ENCODE measurements at regions not wholly inside any gene's neighbourhood (a gene's known extent, or its start where the extent isn't known, plus 50 kb on each side); places are given as distances from the start of the nearest gene placed in this dataset.

GRCh38 chr12:82144505-82144904, 213.7 kb downstream of the CCDC59 start:
- TF ChIP-seq, protein P1, sequence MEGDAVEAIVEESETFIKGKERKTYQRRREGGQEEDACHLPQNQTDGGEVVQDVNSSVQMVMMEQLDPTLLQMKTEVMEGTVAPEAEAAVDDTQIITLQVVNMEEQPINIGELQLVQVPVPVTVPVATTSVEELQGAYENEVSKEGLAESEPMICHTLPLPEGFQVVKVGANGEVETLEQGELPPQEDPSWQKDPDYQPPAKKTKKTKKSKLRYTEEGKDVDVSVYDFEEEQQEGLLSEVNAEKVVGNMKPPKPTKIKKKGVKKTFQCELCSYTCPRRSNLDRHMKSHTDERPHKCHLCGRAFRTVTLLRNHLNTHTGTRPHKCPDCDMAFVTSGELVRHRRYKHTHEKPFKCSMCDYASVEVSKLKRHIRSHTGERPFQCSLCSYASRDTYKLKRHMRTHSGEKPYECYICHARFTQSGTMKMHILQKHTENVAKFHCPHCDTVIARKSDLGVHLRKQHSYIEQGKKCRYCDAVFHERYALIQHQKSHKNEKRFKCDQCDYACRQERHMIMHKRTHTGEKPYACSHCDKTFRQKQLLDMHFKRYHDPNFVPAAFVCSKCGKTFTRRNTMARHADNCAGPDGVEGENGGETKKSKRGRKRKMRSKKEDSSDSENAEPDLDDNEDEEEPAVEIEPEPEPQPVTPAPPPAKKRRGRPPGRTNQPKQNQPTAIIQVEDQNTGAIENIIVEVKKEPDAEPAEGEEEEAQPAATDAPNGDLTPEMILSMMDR (IDR thresholded peaks at IDR 0.05; ENCODE audit: control extremely low read depth, extremely low read depth, low read depth, missing control alignments) = no peak
- ChIA-PET CTCF (no interaction called here), POLR2A (no interaction called here)
- no peak for DNase-seq (ENCODE audit: extremely low spot score)

GRCh38 chr12:82132390-82132789, 225.8 kb downstream of the CCDC59 start:
- no peak for DNase-seq (ENCODE audit: extremely low spot score)
- ChIA-PET POLR2A (no interaction called here), CTCF (no interaction called here)
- TF ChIP-seq, protein P1 (IDR thresholded peaks at IDR 0.05; ENCODE audit: control extremely low read depth, extremely low read depth, low read depth, missing control alignments) = no peak

DNA sequence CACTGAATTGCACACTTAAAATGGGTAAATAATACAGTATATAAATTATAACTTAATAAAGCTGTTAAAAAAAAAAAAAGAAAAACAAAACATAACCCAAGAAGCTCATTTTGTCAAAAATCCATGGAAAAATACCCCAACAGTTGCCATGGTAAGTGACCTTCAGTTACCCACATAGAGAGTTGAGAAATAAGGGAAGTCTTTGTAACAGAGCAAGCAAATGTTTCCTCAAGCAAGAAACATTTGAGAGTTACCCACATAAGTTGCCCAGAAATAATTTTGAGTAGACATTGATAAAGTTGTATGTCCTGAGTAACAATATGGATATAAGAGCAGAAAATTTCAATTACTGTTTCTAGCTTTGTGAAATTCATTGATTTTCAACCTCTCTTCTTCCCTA, 227.4 kb downstream of the CCDC59 start:
- no peak for DNase-seq (ENCODE audit: extremely low spot score)
- ChIA-PET CTCF (interaction anchor here (0.9 kb wide), 1 partner anchor 13 kb away, joined by 3 read pairs; no protein-coding TSS in a partner anchor), POLR2A (no interaction called here)
- TF ChIP-seq, protein P1 (IDR thresholded peaks at IDR 0.05; ENCODE audit: control extremely low read depth, extremely low read depth, low read depth, missing control alignments) = no peak

- ChIA-PET POLR2A (interaction anchor here (0.5 kb wide), 1 partner anchor 207 kb away, joined by 5 read pairs; no protein-coding TSS in a partner anchor), CTCF (no interaction called here)
- TF ChIP-seq, protein P1 (IDR thresholded peaks at IDR 0.05; ENCODE audit: control extremely low read depth, extremely low read depth, low read depth, missing control alignments) = no peak
- DNase-seq (ENCODE audit: extremely low spot score) = no peak
These were observed 233.3 kb downstream of the CCDC59 start for GRCh38 chr12:82124711-82125380.

DNA sequence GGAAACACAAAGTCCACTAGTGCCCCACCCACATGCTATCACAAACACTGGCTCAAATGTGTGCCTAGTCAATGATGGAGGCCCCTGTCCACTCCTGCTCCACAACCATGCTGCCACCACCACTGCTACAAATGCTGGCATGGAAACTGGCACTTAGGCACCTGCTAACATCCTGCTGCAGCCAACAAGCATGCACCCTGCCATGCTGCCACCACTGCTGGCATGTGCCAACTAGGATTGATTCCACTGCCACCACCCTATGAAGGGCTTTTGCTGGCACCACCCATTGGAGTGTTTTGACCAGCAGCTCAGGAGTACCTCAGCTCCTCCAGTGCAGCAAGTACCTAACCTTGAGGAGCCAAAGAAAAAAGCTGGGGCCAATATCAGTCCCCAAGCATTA, 236.6 kb downstream of the CCDC59 start:
- ChIA-PET POLR2A (no interaction called here), CTCF (interaction anchor here (1.1 kb wide), 1 partner anchor 8 kb away, joined by 3 read pairs; no protein-coding TSS in a partner anchor)
- no peak for DNase-seq (ENCODE audit: extremely low spot score)
- TF ChIP-seq, protein P1 (IDR thresholded peaks at IDR 0.05; ENCODE audit: control extremely low read depth, extremely low read depth, low read depth, missing control alignments) = no peak

DNA sequence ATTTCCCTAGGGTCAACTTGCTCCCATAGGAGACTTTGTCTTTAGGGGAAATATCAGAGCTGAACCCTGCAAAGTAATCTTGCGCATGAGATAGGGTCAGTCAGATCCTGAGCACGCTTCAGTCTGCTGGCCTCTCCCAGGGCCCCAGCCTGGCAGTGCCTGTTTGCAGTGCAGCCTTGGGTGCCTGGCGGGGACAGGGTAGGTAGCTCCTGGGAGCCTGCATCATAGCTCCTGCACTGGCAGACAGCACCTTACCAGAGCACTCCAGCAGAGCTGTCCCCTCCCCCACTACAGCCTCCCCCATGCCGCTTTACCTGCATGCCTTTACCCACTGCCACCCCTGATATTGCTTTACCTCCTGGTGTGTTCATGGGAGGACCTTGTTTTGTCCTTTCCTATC, 237.3 kb downstream of the CCDC59 start:
- TF ChIP-seq, protein P1 (IDR thresholded peaks at IDR 0.05; ENCODE audit: control extremely low read depth, extremely low read depth, low read depth, missing control alignments) = no peak
- DNase-seq (ENCODE audit: extremely low spot score) = no peak
- ChIA-PET CTCF (no interaction called here), POLR2A (no interaction called here)
